Upper lobe of left lung (tissue), 6 donors: ENCODE measurements at regions not wholly inside any gene's neighbourhood (a gene's known extent, or its start where the extent isn't known, plus 50 kb on each side); places are given as distances from the start of the nearest gene placed in this dataset.

Source experiments
- ATAC-seq, 2 donors: fragments of 200-7000 bp; cut with Tn5 transposase; one replicate each; pipeline ENCODE4 v1.9.1; 2022; ENCODE audit warnings: mild to moderate bottlenecking in 2 of 2, moderate library complexity in 2 of 2; ENCODE audit not compliant: low FRiP score in 2 of 2
- DNase-seq, 2 donors: peaks; one replicate each; pipeline ENCODE4 v3.0.0-alpha.2; 2019 to 2020
- H3K27ac ChIP-seq, 4 donors: fragments of 200-600 bp; sonication (generic); one replicate each; pipeline ENCODE4 v1.5.1; 2016 to 2019
- H3K27me3 ChIP-seq, 4 donors: fragments of 200-600 bp; sonication (generic); one replicate each; pipeline ENCODE4 v1.5.1; 2017 to 2019
- H3K36me3 ChIP-seq, 4 donors: fragments of 200-600 bp; sonication (generic); one replicate each; pipeline ENCODE4 v1.5.1; 2016 to 2019
- H3K4me1 ChIP-seq, 4 donors: fragments of 200-600 bp; sonication (generic); one replicate each; pipeline ENCODE4 v1.5.1; 2018 to 2019
- H3K4me3 ChIP-seq, 4 donors: fragments of 200-600 bp; sonication (generic); one replicate each; pipeline ENCODE4 v1.5.1; 2017 to 2019; ENCODE audit warnings: mild to moderate bottlenecking in 2 of 4, moderate library complexity in 1 of 4
- H3K9me3 ChIP-seq, 4 donors: fragments of 200-600 bp; sonication (generic); one replicate each; pipeline ENCODE4 v1.5.1; 2018 to 2019
- CTCF ChIP-seq, 6 experiments: fragments of 450-650 bp in 4 of 6; fragments of 200-600 bp in 2 of 6; sonication (generic) in 2 of 6; IDR thresholded peaks; one replicate each; pipeline ENCODE4 v1.5.1; 2016 to 2019; ENCODE audit warnings: antibody characterized with exemption in 6 of 6
- EP300 ChIP-seq, 4 donors: sonication (generic); formaldehyde crosslinking; IDR thresholded peaks; one replicate each; pipeline ENCODE4 v1.5.1; 2017; ENCODE audit warnings: antibody characterized with exemption in 4 of 4, control low read depth in 2 of 4
- POLR2A ChIP-seq, 4 donors: fragments of 450-650 bp; IDR thresholded peaks; one replicate each; pipeline ENCODE4 v1.5.1; 2016 to 2017; ENCODE audit warnings: antibody characterized with exemption in 4 of 4, mild to moderate bottlenecking in 2 of 4
- POLR2AphosphoS5 ChIP-seq, 2 donors: sonication (generic); formaldehyde crosslinking; IDR thresholded peaks; one replicate each; pipeline ENCODE4 v1.5.1; 2017; ENCODE audit warnings: antibody characterized with exemption in 2 of 2
- WGBS, 2 donors: methylation state at CpG; one replicate each; pipeline ENCODE4 v1.1.5; 2017 to 2018; 5-methylcytosine and 5-hydroxymethylcytosine counted together
- donor health status: DM: no; HTN: no; CAD: no; lungs with moderate emphysema.
- donor health status: DM: no; HTN: yes; CAD: no; lungs with severe emphysema.

GRCh38 chr1:57826535-57826934, 402.7 kb upstream of the DAB1 start:
- Histone ChIP-seq H3K4me1 (no peaks in the 10 kb centered on the region), H3K27ac (no peak overlapping the region), H3K36me3 (no peaks in the 10 kb centered on the region), H3K9me3 (no peaks in the 10 kb centered on the region), H3K27me3 (no peaks in the 10 kb centered on the region), H3K4me3 (no peak overlapping the region)
- no peak for TF ChIP-seq POLR2AphosphoS5 (IDR thresholded peaks at IDR 0.05)
- no peak for TF ChIP-seq EP300 (IDR thresholded peaks at IDR 0.05)
- TF ChIP-seq CTCF (IDR thresholded peaks at IDR 0.05), result no peak
- TF ChIP-seq POLR2A (IDR thresholded peaks at IDR 0.05), result no peak
- 91 to 92% methylated on average over 2 of the region's 2 CpGs for WGBS, 2 donors
- no peak for ATAC-seq
- DNase-seq, result no peak

GRCh38 chr1:57824535-57824934, 400.7 kb upstream of the DAB1 start:
- no peak for ATAC-seq
- WGBS, 2 donors, result 38 to 55% methylated on average over 3 of the region's 3 CpGs
- no peaks in the 10 kb centered on the region for H3K27me3 ChIP-seq
- no peak for TF ChIP-seq POLR2AphosphoS5 (IDR thresholded peaks at IDR 0.05)
- TF ChIP-seq CTCF (IDR thresholded peaks at IDR 0.05), result no peak
- no peak for TF ChIP-seq EP300 (IDR thresholded peaks at IDR 0.05)
- TF ChIP-seq POLR2A (IDR thresholded peaks at IDR 0.05), result no peak
- no peak for DNase-seq
- H3K4me3 ChIP-seq, result no peak overlapping the region
- no peak overlapping the region for H3K27ac ChIP-seq
- no peaks in the 10 kb centered on the region for H3K4me1 ChIP-seq
- no peaks in the 10 kb centered on the region for H3K36me3 ChIP-seq
- no peaks in the 10 kb centered on the region for H3K9me3 ChIP-seq

GRCh38 chr1:57820356-57821095, 396.7 kb upstream of the DAB1 start:
- no peak for TF ChIP-seq CTCF (IDR thresholded peaks at IDR 0.05)
- TF ChIP-seq POLR2A (IDR thresholded peaks at IDR 0.05), result no peak
- no peak for TF ChIP-seq EP300 (IDR thresholded peaks at IDR 0.05)
- TF ChIP-seq POLR2AphosphoS5 (IDR thresholded peaks at IDR 0.05), result no peak
- no peaks in the 10 kb centered on the region for H3K4me1 ChIP-seq
- WGBS, 2 donors, result 75 to 77% methylated on average over 6 of the region's 6 CpGs

GRCh38 chr1:57819893-57820292, 396.0 kb upstream of the DAB1 start:
- TF ChIP-seq POLR2A (IDR thresholded peaks at IDR 0.05), result no peak
- TF ChIP-seq EP300 (IDR thresholded peaks at IDR 0.05), result no peak
- no peak for TF ChIP-seq POLR2AphosphoS5 (IDR thresholded peaks at IDR 0.05)
- no peak for TF ChIP-seq CTCF (IDR thresholded peaks at IDR 0.05)
- no peak overlapping the region for H3K27ac ChIP-seq
- WGBS, 2 donors, result 46 to 60% methylated on average over 4 of the region's 4 CpGs
- ATAC-seq (no peak), DNase-seq (no peak)
- H3K36me3 ChIP-seq, result no peaks in the 10 kb centered on the region
- H3K27me3 ChIP-seq, result no peaks in the 10 kb centered on the region
- no peaks in the 10 kb centered on the region for H3K9me3 ChIP-seq
- no peaks in the 10 kb centered on the region for H3K4me1 ChIP-seq
- no peak overlapping the region for H3K4me3 ChIP-seq

More at GRCh38 chr1:57820356-57821095, 396.7 kb upstream of the DAB1 start:
- no peak for DNase-seq
- ATAC-seq, result no peak
- Histone ChIP-seq H3K27ac (no peak overlapping the region), H3K27me3 (no peaks in the 10 kb centered on the region), H3K4me3 (no peak overlapping the region), H3K36me3 (no peaks in the 10 kb centered on the region), H3K9me3 (no peaks in the 10 kb centered on the region)

- Histone ChIP-seq H3K27ac (no peak overlapping the region), H3K4me1 (no peaks in the 10 kb centered on the region), H3K36me3 (no peaks in the 10 kb centered on the region), H3K27me3 (no peaks in the 10 kb centered on the region), H3K9me3 (no peaks in the 10 kb centered on the region), H3K4me3 (no peak overlapping the region)
- ATAC-seq (no peak), DNase-seq (no peak)
- WGBS, 2 donors, result 70 to 85% methylated on average over 3 of the region's 3 CpGs
- TF ChIP-seq POLR2AphosphoS5 (IDR thresholded peaks at IDR 0.05) (no peak), EP300 (IDR thresholded peaks at IDR 0.05) (no peak), CTCF (IDR thresholded peaks at IDR 0.05) (no peak), POLR2A (IDR thresholded peaks at IDR 0.05) (no peak)
Observed at GRCh38 chr1:57803586-57803985, 379.7 kb upstream of the DAB1 start.
